ENCODE measurements at regions not wholly inside any gene's neighbourhood (a gene's known extent, or its start where the extent isn't known, plus 50 kb on each side); places are given as distances from the start of the nearest gene placed in this dataset.

DNA sequence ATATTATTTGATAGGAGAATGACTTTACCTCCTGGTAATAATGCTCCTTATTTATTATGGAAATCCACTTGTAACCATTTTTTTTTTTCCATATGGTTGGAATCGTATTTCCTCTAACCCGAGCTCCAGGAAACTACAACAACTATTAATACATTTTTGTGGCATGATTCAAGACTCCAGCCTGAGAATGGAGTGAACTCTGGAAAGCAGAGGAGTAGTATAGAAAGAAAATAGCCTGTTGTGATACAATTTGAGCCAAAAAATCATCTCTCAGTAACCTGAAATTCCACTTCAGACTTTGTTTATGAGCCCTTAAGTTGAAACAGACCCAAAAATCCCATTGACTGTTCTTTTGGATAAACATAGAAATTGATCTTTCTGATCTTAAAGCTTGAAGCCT is 921.1 kb downstream of the SOCS6 start:
- TF ChIP-seq EP300 (IDR thresholded peaks at IDR 0.05) (no peak), POLR2AphosphoS5 (IDR thresholded peaks at IDR 0.05) (no peak), POLR2A (IDR thresholded peaks at IDR 0.05) (no peak)
- TF ChIP-seq, protein P1, sequence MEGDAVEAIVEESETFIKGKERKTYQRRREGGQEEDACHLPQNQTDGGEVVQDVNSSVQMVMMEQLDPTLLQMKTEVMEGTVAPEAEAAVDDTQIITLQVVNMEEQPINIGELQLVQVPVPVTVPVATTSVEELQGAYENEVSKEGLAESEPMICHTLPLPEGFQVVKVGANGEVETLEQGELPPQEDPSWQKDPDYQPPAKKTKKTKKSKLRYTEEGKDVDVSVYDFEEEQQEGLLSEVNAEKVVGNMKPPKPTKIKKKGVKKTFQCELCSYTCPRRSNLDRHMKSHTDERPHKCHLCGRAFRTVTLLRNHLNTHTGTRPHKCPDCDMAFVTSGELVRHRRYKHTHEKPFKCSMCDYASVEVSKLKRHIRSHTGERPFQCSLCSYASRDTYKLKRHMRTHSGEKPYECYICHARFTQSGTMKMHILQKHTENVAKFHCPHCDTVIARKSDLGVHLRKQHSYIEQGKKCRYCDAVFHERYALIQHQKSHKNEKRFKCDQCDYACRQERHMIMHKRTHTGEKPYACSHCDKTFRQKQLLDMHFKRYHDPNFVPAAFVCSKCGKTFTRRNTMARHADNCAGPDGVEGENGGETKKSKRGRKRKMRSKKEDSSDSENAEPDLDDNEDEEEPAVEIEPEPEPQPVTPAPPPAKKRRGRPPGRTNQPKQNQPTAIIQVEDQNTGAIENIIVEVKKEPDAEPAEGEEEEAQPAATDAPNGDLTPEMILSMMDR (IDR thresholded peaks at IDR 0.05), result no peak
- no peak for DNase-seq (ENCODE audit: low spot score in 2 of 2)
- Histone ChIP-seq H3K27me3 (no peaks in the 10 kb centered on the region), H3K4me1 (no peaks in the 10 kb centered on the region), H3K36me3 (no peaks in the 10 kb centered on the region), H3K27ac (no peak overlapping the region), H3K4me3 (no peak overlapping the region), H3K9me3 (peaks cover 3% of the 10 kb centered on the region)
- WGBS, result 32% methylated on average over 2 of the region's 2 CpGs

DNA sequence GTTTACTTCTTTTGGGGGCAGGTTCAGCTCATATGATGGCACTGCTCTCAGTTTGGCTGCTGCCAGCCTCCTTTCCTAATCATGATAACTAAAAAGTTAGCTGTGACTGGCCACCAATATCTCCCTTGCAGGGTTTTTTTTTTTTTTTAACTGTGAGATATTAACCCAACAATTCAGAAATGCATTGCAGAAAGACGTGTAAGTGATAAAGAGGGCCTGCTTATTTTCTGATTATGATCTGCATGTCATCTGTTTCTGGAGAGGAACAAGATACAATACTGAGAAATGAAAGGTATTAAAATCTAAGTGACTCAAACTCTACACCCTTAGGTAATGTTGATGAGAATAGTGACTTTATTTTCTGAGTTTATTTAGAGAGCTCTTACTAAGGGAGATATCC is 905.6 kb downstream of the SOCS6 start:
- Histone ChIP-seq H3K36me3 (no peaks in the 10 kb centered on the region), H3K27ac (no peak overlapping the region), H3K4me3 (no peak overlapping the region), H3K4me1 (no peaks in the 10 kb centered on the region), H3K9me3 (no peaks in the 10 kb centered on the region), H3K27me3 (no peaks in the 10 kb centered on the region)
- no peak for DNase-seq (ENCODE audit: low spot score in 2 of 2)
- TF ChIP-seq POLR2A (IDR thresholded peaks at IDR 0.05), result no peak
- TF ChIP-seq, protein P1 (IDR thresholded peaks at IDR 0.05), result no peak
- no peak for TF ChIP-seq POLR2AphosphoS5 (IDR thresholded peaks at IDR 0.05)
- TF ChIP-seq EP300 (IDR thresholded peaks at IDR 0.05), result no peak
- WGBS, result 38% methylated on average over 1 of the region's 1 CpG

DNA sequence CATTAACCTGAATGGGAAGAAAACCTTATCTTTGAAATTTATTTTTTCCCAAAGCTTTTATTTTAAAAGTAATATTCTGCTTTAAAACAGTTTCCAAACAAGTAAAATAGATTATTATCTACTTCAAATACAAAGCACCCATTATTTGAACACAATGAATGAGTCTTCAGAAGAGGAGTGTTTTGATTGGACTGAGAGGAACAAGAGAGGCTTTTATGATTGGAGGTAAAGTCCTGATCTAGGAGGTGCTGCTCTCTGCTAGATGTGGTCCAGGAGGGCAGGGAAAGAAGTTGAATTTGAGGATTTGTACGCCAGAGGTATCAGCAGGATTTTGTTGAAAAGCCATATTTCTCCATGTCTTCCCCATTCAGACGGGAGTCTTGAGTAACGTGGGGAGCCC is 900.7 kb downstream of the SOCS6 start:
- no peak overlapping the region for H3K4me3 ChIP-seq
- H3K4me1 ChIP-seq, result no peaks in the 10 kb centered on the region
- H3K27ac ChIP-seq, result no peak overlapping the region
- H3K27me3 ChIP-seq, result no peaks in the 10 kb centered on the region
- TF ChIP-seq, protein P1 (IDR thresholded peaks at IDR 0.05), result no peak
- TF ChIP-seq POLR2AphosphoS5 (IDR thresholded peaks at IDR 0.05) (no peak), EP300 (IDR thresholded peaks at IDR 0.05) (no peak), POLR2A (IDR thresholded peaks at IDR 0.05) (no peak)
- DNase-seq (ENCODE audit: low spot score in 2 of 2), result no peak
- no peaks in the 10 kb centered on the region for H3K36me3 ChIP-seq
- 81% methylated on average over 3 of the region's 3 CpGs for WGBS
- H3K9me3 ChIP-seq, result no peaks in the 10 kb centered on the region

DNA sequence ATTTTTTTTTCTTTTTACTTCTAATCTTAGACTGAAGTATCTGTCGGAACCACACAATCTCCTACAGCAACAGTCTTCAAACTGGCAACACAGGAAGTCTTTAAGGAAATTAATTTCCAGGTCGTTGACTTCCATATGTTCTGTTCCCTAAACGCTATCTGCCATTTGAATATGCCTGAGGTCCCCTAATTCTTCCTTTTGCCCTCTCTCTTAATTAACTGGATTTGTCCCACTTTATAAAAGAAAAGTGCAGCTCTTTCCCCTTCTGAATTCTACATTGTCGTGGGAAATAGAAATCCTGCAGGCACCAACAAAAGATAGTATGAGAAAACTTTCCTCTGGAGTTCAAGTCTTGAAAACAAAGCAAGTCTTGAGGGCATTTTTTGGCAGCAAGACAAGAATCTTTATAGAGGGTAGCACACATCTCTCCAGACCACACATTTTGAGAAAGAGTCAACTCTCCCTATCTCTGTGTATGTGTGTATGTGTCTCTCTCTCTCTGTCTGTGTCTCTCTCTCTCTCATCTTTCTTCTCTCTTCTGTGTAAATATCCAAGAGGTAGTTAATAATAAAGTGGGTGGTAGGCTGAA is 879.8 kb downstream of the SOCS6 start:
- 41% methylated on average over 4 of the region's 4 CpGs for WGBS
- no peaks in the 10 kb centered on the region for H3K27me3 ChIP-seq
- H3K4me1 ChIP-seq, result no peaks in the 10 kb centered on the region
- peaks cover under 1% of the 10 kb centered on the region for H3K9me3 ChIP-seq
- TF ChIP-seq EP300 (IDR thresholded peaks at IDR 0.05), result no peak
- TF ChIP-seq POLR2A (IDR thresholded peaks at IDR 0.05), result no peak
- TF ChIP-seq, protein P1 (IDR thresholded peaks at IDR 0.05), result no peak
- no peak for TF ChIP-seq POLR2AphosphoS5 (IDR thresholded peaks at IDR 0.05)
- H3K36me3 ChIP-seq, result no peaks in the 10 kb centered on the region
- H3K4me3 ChIP-seq, result no peak overlapping the region
- no peak for DNase-seq (ENCODE audit: low spot score in 2 of 2)
- H3K27ac ChIP-seq, result no peak overlapping the region

DNA sequence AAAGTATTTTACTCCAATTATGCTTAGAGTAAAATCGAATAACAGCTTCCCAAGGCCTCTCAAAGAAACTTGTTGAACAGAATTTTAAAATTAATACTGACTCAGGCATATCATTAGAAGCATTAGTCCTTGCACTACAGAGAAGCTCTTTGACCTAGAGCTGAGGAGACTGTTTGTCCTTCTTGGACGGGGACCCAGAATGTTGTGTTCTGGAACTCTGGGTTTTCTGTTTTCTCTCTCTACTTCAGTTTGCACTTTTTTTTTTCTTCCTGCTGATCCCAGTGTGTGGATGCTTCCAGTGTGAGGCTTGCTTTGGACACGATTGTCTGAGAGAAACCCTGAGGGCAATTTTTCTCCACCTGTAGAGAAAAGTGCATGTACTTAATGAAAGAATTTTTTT is 847.6 kb downstream of the SOCS6 start:
- no peaks in the 10 kb centered on the region for H3K4me1 ChIP-seq
- no peak for DNase-seq (ENCODE audit: low spot score in 2 of 2)
- WGBS, result 48% methylated on average over 3 of the region's 3 CpGs
- no peak for TF ChIP-seq POLR2A (IDR thresholded peaks at IDR 0.05)
- no peak for TF ChIP-seq EP300 (IDR thresholded peaks at IDR 0.05)
- TF ChIP-seq POLR2AphosphoS5 (IDR thresholded peaks at IDR 0.05), result no peak
- TF ChIP-seq, protein P1 (IDR thresholded peaks at IDR 0.05), result no peak
- no peaks in the 10 kb centered on the region for H3K36me3 ChIP-seq
- no peak overlapping the region for H3K27ac ChIP-seq
- H3K9me3 ChIP-seq, result no peaks in the 10 kb centered on the region
- H3K4me3 ChIP-seq, result no peak overlapping the region
- H3K27me3 ChIP-seq, result no peaks in the 10 kb centered on the region

Data from suprapubic skin (tissue), 4 donors.